Breast epithelium (tissue), 3 donors: ENCODE measurements at regions not wholly inside any gene's neighbourhood (a gene's known extent, or its start where the extent isn't known, plus 50 kb on each side); places are given as distances from the start of the nearest gene placed in this dataset.

Source experiments
- POLR2A ChIP-seq: fragments of 450-650 bp; IDR thresholded peaks from one replicate; pipeline ENCODE4 v1.6.1; 2016; ENCODE audit warnings: antibody characterized with exemption, mild to moderate bottlenecking, moderate library complexity
- POLR2AphosphoS5 ChIP-seq, 3 donors: sonication (generic); formaldehyde crosslinking; IDR thresholded peaks; one replicate each; pipeline ENCODE4 v1.6.1; 2017; ENCODE audit warnings: antibody characterized with exemption in 3 of 3
- TF ChIP-seq, protein P1 (sequence below), 3 donors: fragments of 450-650 bp; IDR thresholded peaks; one replicate each; pipeline ENCODE4 v1.5.1; 2016 to 2017; ENCODE audit warnings: antibody characterized with exemption in 3 of 3, mild to moderate bottlenecking in 3 of 3, moderate library complexity in 3 of 3

DNA sequence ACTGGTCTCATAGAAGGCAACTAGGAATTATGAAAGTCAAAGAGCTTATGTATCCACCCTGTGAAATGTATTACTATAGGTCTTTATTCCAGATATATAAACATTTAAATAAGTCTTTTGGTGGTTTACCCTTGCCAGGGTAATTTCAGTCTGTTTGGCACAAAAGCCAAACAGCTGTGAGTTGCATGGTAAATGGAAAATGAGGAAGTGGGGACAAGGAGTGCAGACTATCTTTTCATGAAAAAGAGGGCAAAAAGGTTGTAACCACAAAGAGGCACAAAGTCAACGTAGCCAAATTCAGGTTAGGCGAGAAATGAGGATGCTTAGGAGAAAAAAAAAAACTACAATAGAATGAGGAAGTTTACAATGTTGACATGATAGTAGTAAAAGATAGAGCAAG lies 492.3 kb upstream of the PRMT6 start:
- TF ChIP-seq, protein P1, sequence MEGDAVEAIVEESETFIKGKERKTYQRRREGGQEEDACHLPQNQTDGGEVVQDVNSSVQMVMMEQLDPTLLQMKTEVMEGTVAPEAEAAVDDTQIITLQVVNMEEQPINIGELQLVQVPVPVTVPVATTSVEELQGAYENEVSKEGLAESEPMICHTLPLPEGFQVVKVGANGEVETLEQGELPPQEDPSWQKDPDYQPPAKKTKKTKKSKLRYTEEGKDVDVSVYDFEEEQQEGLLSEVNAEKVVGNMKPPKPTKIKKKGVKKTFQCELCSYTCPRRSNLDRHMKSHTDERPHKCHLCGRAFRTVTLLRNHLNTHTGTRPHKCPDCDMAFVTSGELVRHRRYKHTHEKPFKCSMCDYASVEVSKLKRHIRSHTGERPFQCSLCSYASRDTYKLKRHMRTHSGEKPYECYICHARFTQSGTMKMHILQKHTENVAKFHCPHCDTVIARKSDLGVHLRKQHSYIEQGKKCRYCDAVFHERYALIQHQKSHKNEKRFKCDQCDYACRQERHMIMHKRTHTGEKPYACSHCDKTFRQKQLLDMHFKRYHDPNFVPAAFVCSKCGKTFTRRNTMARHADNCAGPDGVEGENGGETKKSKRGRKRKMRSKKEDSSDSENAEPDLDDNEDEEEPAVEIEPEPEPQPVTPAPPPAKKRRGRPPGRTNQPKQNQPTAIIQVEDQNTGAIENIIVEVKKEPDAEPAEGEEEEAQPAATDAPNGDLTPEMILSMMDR (IDR thresholded peaks at IDR 0.05) = no peak
- TF ChIP-seq POLR2A = no peak
- TF ChIP-seq POLR2AphosphoS5 (IDR thresholded peaks at IDR 0.05) = no peak
